ENCODE measurements at regions not wholly inside any gene's neighbourhood (a gene's known extent, or its start where the extent isn't known, plus 50 kb on each side); places are given as distances from the start of the nearest gene placed in this dataset.

- intact Hi-C loops (cut with micrococcal nuclease) = no loop called here
- POLR2A ChIA-PET = no interaction called here
- H3K36me3 Mint-ChIP-seq (ENCODE audit: low read depth) = no peaks in the 10 kb centered on the region
- peaks cover 9% of the 10 kb centered on the region for H3K27me3 Mint-ChIP-seq
- no peak overlapping the region for H3K4me3 Mint-ChIP-seq
- DNase-seq = no peak
- H3K27ac Mint-ChIP-seq = no peak overlapping the region
- ATAC-seq (ENCODE audit: low read depth) = no peak
- no peak for TF ChIP-seq CTCF (IDR thresholded peaks at IDR 0.05)
- CTCF ChIA-PET = no interaction called here
- H3K4me1 Mint-ChIP-seq = no peaks in the 10 kb centered on the region
- no peaks in the 10 kb centered on the region for H3K9me3 Mint-ChIP-seq
These were observed 275.6 kb upstream of the C16orf82 start for GRCh38 chr16:26791169-26791568.

- no peak for TF ChIP-seq CTCF (IDR thresholded peaks at IDR 0.05)
- intact Hi-C loops (cut with micrococcal nuclease) = no loop called here
- POLR2A ChIA-PET = no interaction called here
- CTCF ChIA-PET = no interaction called here
- Mint-ChIP-seq H3K27me3 (peaks cover 15% of the 10 kb centered on the region), H3K36me3 (ENCODE audit: low read depth) (no peaks in the 10 kb centered on the region), H3K4me1 (no peaks in the 10 kb centered on the region), H3K4me3 (no peak overlapping the region), H3K9me3 (no peaks in the 10 kb centered on the region), H3K27ac (no peak overlapping the region)
- DNase-seq (no peak), ATAC-seq (ENCODE audit: low read depth) (no peak)
These were observed 271.5 kb upstream of the C16orf82 start for GRCh38 chr16:26795184-26795583.

GRCh38 chr16:26801628-26802027, 265.1 kb upstream of the C16orf82 start:
- ATAC-seq (ENCODE audit: low read depth) (no peak), DNase-seq (no peak)
- peaks cover 10% of the 10 kb centered on the region for H3K27me3 Mint-ChIP-seq
- TF ChIP-seq CTCF (IDR thresholded peaks at IDR 0.05) = no peak
- POLR2A ChIA-PET = no interaction called here
- no peaks in the 10 kb centered on the region for H3K9me3 Mint-ChIP-seq
- CTCF ChIA-PET = no interaction called here
- no peak overlapping the region for H3K4me3 Mint-ChIP-seq
- H3K27ac Mint-ChIP-seq = no peak overlapping the region
- H3K4me1 Mint-ChIP-seq = no peaks in the 10 kb centered on the region
- H3K36me3 Mint-ChIP-seq (ENCODE audit: low read depth) = no peaks in the 10 kb centered on the region
- intact Hi-C loops (cut with micrococcal nuclease) = no loop called here

GRCh38 chr16:26802440-26802839, 264.3 kb upstream of the C16orf82 start:
- POLR2A ChIA-PET = no interaction called here
- intact Hi-C loops (cut with micrococcal nuclease) = no loop called here

GRCh38 chr16:26802965-26803364, 263.8 kb upstream of the C16orf82 start:
- Mint-ChIP-seq H3K27me3 (peaks cover 10% of the 10 kb centered on the region), H3K9me3 (no peaks in the 10 kb centered on the region), H3K4me3 (no peak overlapping the region), H3K27ac (no peak overlapping the region), H3K4me1 (no peaks in the 10 kb centered on the region), H3K36me3 (ENCODE audit: low read depth) (no peaks in the 10 kb centered on the region)
- no peak for TF ChIP-seq CTCF (IDR thresholded peaks at IDR 0.05)
- intact Hi-C loops (cut with micrococcal nuclease) = no loop called here
- ATAC-seq (ENCODE audit: low read depth) (no peak), DNase-seq (no peak)
- ChIA-PET POLR2A (no interaction called here), CTCF (no interaction called here)

More at GRCh38 chr16:26802440-26802839, 264.3 kb upstream of the C16orf82 start:
- H3K9me3 Mint-ChIP-seq = no peaks in the 10 kb centered on the region
- CTCF ChIA-PET = no interaction called here
- H3K4me1 Mint-ChIP-seq = no peaks in the 10 kb centered on the region
- ATAC-seq (ENCODE audit: low read depth) = no peak
- TF ChIP-seq CTCF (IDR thresholded peaks at IDR 0.05) = no peak
- DNase-seq = no peak
- H3K27me3 Mint-ChIP-seq = peaks cover 10% of the 10 kb centered on the region
- H3K36me3 Mint-ChIP-seq (ENCODE audit: low read depth) = no peaks in the 10 kb centered on the region
- H3K4me3 Mint-ChIP-seq = no peak overlapping the region
- no peak overlapping the region for H3K27ac Mint-ChIP-seq

Measured in activated B cell treated with CpG ODN at 0.5 μM for 24 hours (primary cell).